Neuron (in vitro differentiated cells): ENCODE measurements at regions not wholly inside any gene's neighbourhood (a gene's known extent, or its start where the extent isn't known, plus 50 kb on each side); places are given as distances from the start of the nearest gene placed in this dataset.

Source experiments
- H2AFZ ChIP-seq: one replicate; pipeline ENCODE4 v1.6.1; 2013; ENCODE audit warnings: low read depth, mild to moderate bottlenecking, inconsistent platforms, low read length, moderate library complexity
- H3K27me3 ChIP-seq: one replicate; pipeline ENCODE4 v1.6.1; 2013; ENCODE audit warnings: low read length; ENCODE audit not compliant: insufficient read depth
- H3K36me3 ChIP-seq: one replicate; pipeline ENCODE4 v1.6.1; 2013; ENCODE audit warnings: low read length; ENCODE audit not compliant: insufficient read depth
- H3K4me1 ChIP-seq: one replicate; pipeline ENCODE4 v1.6.1; 2013; ENCODE audit warnings: low read length; ENCODE audit not compliant: insufficient read depth
- H3K4me3 ChIP-seq: 2 replicates; pipeline ENCODE4 v1.5.1; 2013; ENCODE audit warnings: mild to moderate bottlenecking, low read length, moderate library complexity
- H3K9me3 ChIP-seq: one replicate; pipeline ENCODE4 v1.6.1; 2013; ENCODE audit warnings: low read length

- Histone ChIP-seq H3K27me3 (no peaks in the 10 kb centered on the region), H3K9me3 (no peaks in the 10 kb centered on the region), H2AFZ (no peak overlapping the region), H3K4me3 (no peak overlapping the region), H3K4me1 (no peaks in the 10 kb centered on the region), H3K36me3 (no peaks in the 10 kb centered on the region)
Observed at GRCh38 chr1:221907166-221907932, 165.5 kb upstream of the DUSP10 start.

GRCh38 chr1:221905802-221906201, 163.9 kb upstream of the DUSP10 start:
- H3K4me1 ChIP-seq: no peaks in the 10 kb centered on the region
- no peak overlapping the region for H3K4me3 ChIP-seq
- no peaks in the 10 kb centered on the region for H3K36me3 ChIP-seq
- H2AFZ ChIP-seq: no peak overlapping the region
- no peaks in the 10 kb centered on the region for H3K27me3 ChIP-seq
- no peaks in the 10 kb centered on the region for H3K9me3 ChIP-seq

- Histone ChIP-seq H2AFZ (no peak overlapping the region), H3K4me3 (no peak overlapping the region), H3K4me1 (no peaks in the 10 kb centered on the region), H3K9me3 (no peaks in the 10 kb centered on the region), H3K36me3 (no peaks in the 10 kb centered on the region), H3K27me3 (no peaks in the 10 kb centered on the region)
Observed at GRCh38 chr1:221904319-221904718, 162.4 kb upstream of the DUSP10 start.

DNA sequence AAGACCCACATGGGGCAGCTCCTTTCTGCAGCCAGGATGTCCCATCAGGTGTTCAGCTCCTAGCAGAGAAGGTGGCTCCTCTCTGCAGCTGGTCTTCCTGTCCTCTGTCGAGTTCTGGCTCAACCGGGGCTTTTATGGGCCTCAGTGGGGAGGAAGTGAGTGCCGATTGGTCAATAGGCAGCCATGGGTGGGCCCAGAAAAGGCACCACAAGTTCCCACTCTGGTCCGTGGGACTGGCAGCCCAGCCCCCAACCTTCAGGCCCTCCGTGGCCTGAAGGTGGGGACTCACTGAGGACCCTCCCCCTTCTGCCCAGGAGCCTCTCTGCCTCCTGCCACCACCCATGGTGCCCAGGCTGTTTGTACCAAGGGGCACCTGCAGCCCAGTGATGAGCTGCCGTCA, 161.7 kb upstream of the DUSP10 start:
- H2AFZ ChIP-seq: no peak overlapping the region
- H3K36me3 ChIP-seq: no peaks in the 10 kb centered on the region
- no peaks in the 10 kb centered on the region for H3K4me1 ChIP-seq
- no peaks in the 10 kb centered on the region for H3K9me3 ChIP-seq
- no peaks in the 10 kb centered on the region for H3K27me3 ChIP-seq
- H3K4me3 ChIP-seq: no peak overlapping the region

- H3K4me3 ChIP-seq: no peak overlapping the region
- no peaks in the 10 kb centered on the region for H3K9me3 ChIP-seq
- H2AFZ ChIP-seq: no peak overlapping the region
- H3K36me3 ChIP-seq: no peaks in the 10 kb centered on the region
- H3K4me1 ChIP-seq: no peaks in the 10 kb centered on the region
- no peaks in the 10 kb centered on the region for H3K27me3 ChIP-seq
Observed at GRCh38 chr1:221902961-221903360, 161.1 kb upstream of the DUSP10 start.

- no peak overlapping the region for H2AFZ ChIP-seq
- H3K36me3 ChIP-seq: no peaks in the 10 kb centered on the region
- no peaks in the 10 kb centered on the region for H3K27me3 ChIP-seq
- no peaks in the 10 kb centered on the region for H3K9me3 ChIP-seq
- no peaks in the 10 kb centered on the region for H3K4me1 ChIP-seq
- no peak overlapping the region for H3K4me3 ChIP-seq
Observed at GRCh38 chr1:221900678-221901077, 158.8 kb upstream of the DUSP10 start.

DNA sequence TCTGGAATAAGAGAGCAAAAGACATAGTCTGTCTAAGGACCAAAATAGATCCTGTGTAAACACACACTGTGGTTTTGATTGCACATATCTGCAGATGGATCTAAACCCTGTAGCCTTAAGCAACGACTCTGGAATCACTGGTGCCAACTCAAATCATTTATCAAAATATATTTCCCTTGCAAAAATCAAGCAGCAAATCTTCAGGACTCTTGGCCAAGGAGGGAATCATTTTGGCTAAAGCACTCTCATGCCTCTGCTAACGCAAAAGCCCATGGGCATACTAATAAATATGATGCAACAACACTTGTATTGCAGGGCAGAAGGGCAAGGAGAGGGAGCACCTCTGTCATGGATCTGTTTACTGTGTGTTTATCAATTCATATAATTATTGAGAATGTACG, 155.4 kb upstream of the DUSP10 start:
- no peak overlapping the region for H2AFZ ChIP-seq
- H3K4me3 ChIP-seq: no peak overlapping the region
- no peaks in the 10 kb centered on the region for H3K9me3 ChIP-seq
- H3K27me3 ChIP-seq: no peaks in the 10 kb centered on the region
- no peaks in the 10 kb centered on the region for H3K36me3 ChIP-seq
- no peaks in the 10 kb centered on the region for H3K4me1 ChIP-seq

- Histone ChIP-seq H3K4me3 (no peak overlapping the region), H3K27me3 (no peaks in the 10 kb centered on the region), H3K36me3 (no peaks in the 10 kb centered on the region), H3K4me1 (no peaks in the 10 kb centered on the region), H3K9me3 (no peaks in the 10 kb centered on the region), H2AFZ (no peak overlapping the region)
Observed at GRCh38 chr1:221892301-221892830, 150.5 kb upstream of the DUSP10 start.

DNA sequence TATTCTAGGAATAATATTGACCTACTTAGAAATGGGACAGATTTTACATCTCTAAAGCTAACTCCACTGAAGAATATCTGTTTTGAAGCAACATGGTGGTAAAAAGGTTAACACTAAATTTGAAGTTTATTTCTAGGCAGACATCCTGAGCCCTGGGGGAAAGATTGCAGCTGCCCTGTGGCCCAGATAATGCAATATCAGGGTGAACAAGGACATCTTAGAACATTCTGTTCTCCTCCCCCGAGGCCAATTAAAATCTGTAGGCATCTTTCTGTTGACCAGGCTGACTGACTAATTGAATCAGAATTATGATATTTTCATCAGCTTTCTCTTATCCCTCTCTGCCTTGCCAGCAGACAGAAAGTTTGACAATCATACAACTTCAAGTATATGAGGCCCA, 149.8 kb upstream of the DUSP10 start:
- Histone ChIP-seq H3K4me3 (no peak overlapping the region), H2AFZ (no peak overlapping the region), H3K4me1 (no peaks in the 10 kb centered on the region), H3K9me3 (no peaks in the 10 kb centered on the region), H3K36me3 (no peaks in the 10 kb centered on the region), H3K27me3 (no peaks in the 10 kb centered on the region)

DNA sequence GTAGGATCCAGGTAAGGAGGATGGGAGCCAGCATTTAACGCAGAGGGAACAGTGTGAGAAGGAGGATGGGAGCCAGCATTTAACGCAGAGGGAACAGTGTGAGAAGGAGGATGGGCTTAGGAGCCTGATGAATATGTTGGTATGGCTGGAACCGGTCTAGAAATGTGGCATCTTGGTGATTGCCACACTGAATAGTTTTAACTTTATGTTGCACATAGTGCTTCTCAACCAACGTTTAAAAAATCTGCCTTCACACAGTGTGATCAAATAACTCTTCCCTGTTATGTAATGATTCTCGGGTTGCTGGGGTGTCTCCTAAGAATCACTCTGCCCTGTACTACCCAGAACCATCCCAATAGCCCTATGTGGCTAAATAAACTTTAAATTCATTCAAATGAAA, 146.9 kb upstream of the DUSP10 start:
- no peaks in the 10 kb centered on the region for H3K4me1 ChIP-seq
- H3K9me3 ChIP-seq: no peaks in the 10 kb centered on the region
- H2AFZ ChIP-seq: no peak overlapping the region
- no peak overlapping the region for H3K4me3 ChIP-seq
- H3K27me3 ChIP-seq: no peaks in the 10 kb centered on the region
- no peaks in the 10 kb centered on the region for H3K36me3 ChIP-seq

DNA sequence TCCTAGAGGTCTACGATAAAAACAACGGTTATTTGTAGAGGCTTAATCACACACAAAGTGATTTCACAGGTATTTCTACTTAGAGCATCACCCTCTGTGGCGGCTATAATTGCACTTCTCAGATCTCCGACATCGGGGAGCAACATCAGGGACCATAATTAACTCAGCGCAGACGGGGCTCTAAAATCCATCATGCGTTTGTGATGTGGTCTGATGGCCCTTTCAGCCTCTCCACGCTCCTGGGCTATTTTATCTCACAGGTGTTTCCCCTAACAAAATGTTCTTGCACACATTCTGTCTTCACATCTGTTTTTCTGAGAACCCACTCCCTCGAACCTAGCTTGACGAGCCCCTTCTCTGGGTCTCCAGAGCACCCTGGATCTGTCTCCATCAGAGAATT, 146.3 kb upstream of the DUSP10 start:
- H3K27me3 ChIP-seq: no peaks in the 10 kb centered on the region
- no peaks in the 10 kb centered on the region for H3K36me3 ChIP-seq
- no peak overlapping the region for H3K4me3 ChIP-seq
- H3K4me1 ChIP-seq: no peaks in the 10 kb centered on the region
- H2AFZ ChIP-seq: no peak overlapping the region
- no peaks in the 10 kb centered on the region for H3K9me3 ChIP-seq

DNA sequence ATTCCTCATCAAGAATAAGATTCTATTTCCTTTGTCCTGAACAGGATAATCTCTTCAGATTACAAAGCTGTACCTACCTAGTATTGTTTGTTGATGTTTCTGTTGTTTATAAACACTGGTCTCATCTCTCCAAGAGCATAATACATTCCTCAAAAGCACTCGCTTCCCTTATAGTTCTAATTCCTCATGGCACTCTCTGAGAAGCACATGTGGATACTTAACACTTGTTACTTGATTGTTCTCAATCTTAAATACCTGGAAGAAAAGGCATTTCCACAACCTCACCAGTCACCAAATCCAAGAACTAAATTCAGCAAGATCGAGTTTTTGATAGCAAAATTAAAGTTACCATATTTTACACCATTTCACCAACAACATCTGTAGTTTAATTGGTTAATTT, 145.9 kb upstream of the DUSP10 start:
- Histone ChIP-seq H3K4me1 (no peaks in the 10 kb centered on the region), H3K36me3 (no peaks in the 10 kb centered on the region), H3K4me3 (no peak overlapping the region), H2AFZ (no peak overlapping the region), H3K27me3 (no peaks in the 10 kb centered on the region), H3K9me3 (no peaks in the 10 kb centered on the region)

- Histone ChIP-seq H2AFZ (no peak overlapping the region), H3K36me3 (no peaks in the 10 kb centered on the region), H3K9me3 (no peaks in the 10 kb centered on the region), H3K4me3 (no peak overlapping the region), H3K4me1 (no peaks in the 10 kb centered on the region), H3K27me3 (no peaks in the 10 kb centered on the region)
Observed at GRCh38 chr1:221887415-221887746, 145.5 kb upstream of the DUSP10 start.
